ENCODE measurements at regions not wholly inside any gene's neighbourhood (a gene's known extent, or its start where the extent isn't known, plus 50 kb on each side); places are given as distances from the start of the nearest gene placed in this dataset.

GRCh38 chr9:134526584-134527477 lies 114.8 kb upstream of the COL5A1 start:
- no peak overlapping the region for H3K23ac ChIP-seq (ENCODE audit: low read depth, low read length)
- H2AK5ac ChIP-seq (ENCODE audit: low read depth, low read length) = no peak overlapping the region
- H3K4me1 ChIP-seq (ENCODE audit: control insufficient read depth, insufficient read depth, low read length) = no peaks in the 10 kb centered on the region
- no peak overlapping the region; the same call in 1 of the 2 replicates for H3K14ac ChIP-seq (replicated peaks; ENCODE audit: low read depth, low read length)
- no peak overlapping the region for H2BK20ac ChIP-seq (ENCODE audit: low read depth, low read length)
- no TSS peak for BruUV-seq (replicated peaks)
- in situ Hi-C loops (cut with MboI; ENCODE audit: low sequenced_read_pairs) (no loop called here), dilution Hi-C loops (cut with HindIII; ENCODE audit: low sequenced_read_pairs, unreplicated experiment) (no loop called here), intact Hi-C loops (cut with micrococcal nuclease) (no loop called here)
- no peak for TF ChIP-seq SMC3 (IDR thresholded peaks at IDR 0.05; ENCODE audit: low read depth, low read length)
- TF ChIP-seq RAD21 (IDR thresholded peaks at IDR 0.05; ENCODE audit: low read length) = no peak
- no peak for TF ChIP-seq FOS (IDR thresholded peaks at IDR 0.05; ENCODE audit: low read depth, low read length)
- TF ChIP-seq CEBPB (IDR thresholded peaks at IDR 0.05; ENCODE audit: low read depth, low read length) = no peak
- TF ChIP-seq RCOR1 (IDR thresholded peaks at IDR 0.05; ENCODE audit: insufficient replicate concordance, low read length) = no peak
- TF ChIP-seq RFX5 (IDR thresholded peaks at IDR 0.05; ENCODE audit: low read depth, low read length) = no peak
- TF ChIP-seq CTCF (conservative IDR thresholded peaks at IDR 0.05; ENCODE audit: low read depth, low read length) = no peak
- no peak for TF ChIP-seq POLR2A (IDR thresholded peaks at IDR 0.05; ENCODE audit: low read depth, low read length)
- TF ChIP-seq MAFK (IDR thresholded peaks at IDR 0.05; ENCODE audit: low read depth, low read length) = no peak
- TF ChIP-seq USF2 (IDR thresholded peaks at IDR 0.05; ENCODE audit: low read depth, low read length) = no peak
- no peak for TF ChIP-seq MXI1 (IDR thresholded peaks at IDR 0.05; ENCODE audit: borderline replicate concordance, low read depth, low read length)
- TF ChIP-seq ELK1 (IDR thresholded peaks at IDR 0.05; ENCODE audit: borderline replicate concordance, low read depth, low read length) = no peak
- no peak for TF ChIP-seq MAZ (IDR thresholded peaks at IDR 0.05; ENCODE audit: borderline replicate concordance, low read depth, low read length)
- TF ChIP-seq CHD1 (IDR thresholded peaks at IDR 0.05; ENCODE audit: low read depth, low read length) = no peak
- no peak for TF ChIP-seq NFE2L2 (IDR thresholded peaks at IDR 0.05; ENCODE audit: low read depth, low read length)
- no peak overlapping the region for H3K4me3 ChIP-seq (ENCODE audit: insufficient read depth, low read depth, low read length)
- no peak overlapping the region for H4K5ac ChIP-seq (ENCODE audit: low read depth, low read length)
- 82% methylated on average over 6 of the region's 19 CpGs; no CpG with 5 or more reads in 1 of the 2 experiments for WGBS, 2 experiments (ENCODE audit: extremely low coverage in 2 of 2, insufficient read length in 1 of 2)
- H3K4ac ChIP-seq (ENCODE audit: low read depth, low read length) = no peak overlapping the region
- no peaks in the 10 kb centered on the region for H3K36me3 ChIP-seq (ENCODE audit: control insufficient read depth, insufficient read depth, low read length)
- H3K18ac ChIP-seq (ENCODE audit: low read depth, low read length) = no peak overlapping the region
- no peak overlapping the region for H3K56ac ChIP-seq (ENCODE audit: extremely low read depth, insufficient read depth, low read length)
- H2BK15ac ChIP-seq (ENCODE audit: low read depth, low read length) = no peak overlapping the region; the same call in 2 of the 3 replicates
- H3K9me3 ChIP-seq (ENCODE audit: control insufficient read depth, insufficient read depth, low read length) = peaks cover 12% of the 10 kb centered on the region
- no peak for DNase-seq
- H2AFZ ChIP-seq (replicated peaks; ENCODE audit: low read length, poor library complexity) = no peak overlapping the region
- no peak overlapping the region for H3K9ac ChIP-seq (ENCODE audit: low read depth, low read length)
- no peaks in the 10 kb centered on the region for H3K79me1 ChIP-seq (ENCODE audit: low read depth in 1 of 2, low read length in 2 of 2)
- ATAC-seq (ENCODE audit: low read depth) = no peak
- ChIA-PET CTCF (interaction anchor here (0.7 kb wide), 1 partner anchor 55 kb away, joined by 3 read pairs; no protein-coding TSS in a partner anchor), POLR2A (ENCODE audit: unreplicated experiment) (no interaction called here)
- no peak overlapping the region for H4K91ac ChIP-seq (ENCODE audit: insufficient read depth, low read depth, low read length)
- H4K20me1 ChIP-seq (ENCODE audit: insufficient read depth, low read length) = no peaks in the 10 kb centered on the region
- H3K27me3 ChIP-seq (ENCODE audit: control insufficient read depth, insufficient read depth, low read length) = peaks cover 8% of the 10 kb centered on the region
- no peak overlapping the region for H2AK9ac ChIP-seq (replicated peaks; ENCODE audit: low read depth, low read length, poor library complexity)
- no peak overlapping the region for H4K8ac ChIP-seq (ENCODE audit: low read depth in 2 of 2, low read length in 2 of 2)
- H2BK5ac ChIP-seq (ENCODE audit: low read depth, low read length, poor library complexity, severe bottlenecking) = no peak overlapping the region
- no peak overlapping the region for H3K4me2 ChIP-seq (ENCODE audit: low read depth, low read length)
- H3K9me1 ChIP-seq (ENCODE audit: insufficient read depth, low read length) = no peaks in the 10 kb centered on the region
- H2BK120ac ChIP-seq (ENCODE audit: low read depth, low read length) = no peak overlapping the region
- H3K27ac ChIP-seq (ENCODE audit: insufficient read depth, low read length) = no peak overlapping the region

Data from IMR-90 (cell line).